ENCODE measurements at regions not wholly inside any gene's neighbourhood (a gene's known extent, or its start where the extent isn't known, plus 50 kb on each side); places are given as distances from the start of the nearest gene placed in this dataset.

GRCh38 chr2:215617060-215617824 lies 181.4 kb upstream of the FN1 start:
- TF ChIP-seq, protein P1, sequence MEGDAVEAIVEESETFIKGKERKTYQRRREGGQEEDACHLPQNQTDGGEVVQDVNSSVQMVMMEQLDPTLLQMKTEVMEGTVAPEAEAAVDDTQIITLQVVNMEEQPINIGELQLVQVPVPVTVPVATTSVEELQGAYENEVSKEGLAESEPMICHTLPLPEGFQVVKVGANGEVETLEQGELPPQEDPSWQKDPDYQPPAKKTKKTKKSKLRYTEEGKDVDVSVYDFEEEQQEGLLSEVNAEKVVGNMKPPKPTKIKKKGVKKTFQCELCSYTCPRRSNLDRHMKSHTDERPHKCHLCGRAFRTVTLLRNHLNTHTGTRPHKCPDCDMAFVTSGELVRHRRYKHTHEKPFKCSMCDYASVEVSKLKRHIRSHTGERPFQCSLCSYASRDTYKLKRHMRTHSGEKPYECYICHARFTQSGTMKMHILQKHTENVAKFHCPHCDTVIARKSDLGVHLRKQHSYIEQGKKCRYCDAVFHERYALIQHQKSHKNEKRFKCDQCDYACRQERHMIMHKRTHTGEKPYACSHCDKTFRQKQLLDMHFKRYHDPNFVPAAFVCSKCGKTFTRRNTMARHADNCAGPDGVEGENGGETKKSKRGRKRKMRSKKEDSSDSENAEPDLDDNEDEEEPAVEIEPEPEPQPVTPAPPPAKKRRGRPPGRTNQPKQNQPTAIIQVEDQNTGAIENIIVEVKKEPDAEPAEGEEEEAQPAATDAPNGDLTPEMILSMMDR (IDR thresholded peaks at IDR 0.05; ENCODE audit: poor library complexity, severe bottlenecking), result no peak
- TF ChIP-seq TAF1 (IDR thresholded peaks at IDR 0.05; ENCODE audit: low read depth), result no peak
- no peak for TF ChIP-seq EZH2 (IDR thresholded peaks at IDR 0.05; ENCODE audit: borderline replicate concordance, insufficient read depth, low read length, poor library complexity, severe bottlenecking)
- TF ChIP-seq POLR2AphosphoS5 (IDR thresholded peaks at IDR 0.05), result no peak
- TF ChIP-seq EP300 (conservative IDR thresholded peaks at IDR 0.05; ENCODE audit: poor library complexity, severe bottlenecking), result no peak
- no peak for TF ChIP-seq REST (IDR thresholded peaks at IDR 0.05; ENCODE audit: borderline replicate concordance)
- no peak for TF ChIP-seq SMC3 (conservative IDR thresholded peaks at IDR 0.05; ENCODE audit: poor library complexity)
- TF ChIP-seq RAD21 (conservative IDR thresholded peaks at IDR 0.05), result no peak

Measured in neural cell (in vitro differentiated cells).